Trophoblast cell (in vitro differentiated cells and primary cell): ENCODE measurements at regions not wholly inside any gene's neighbourhood (a gene's known extent, or its start where the extent isn't known, plus 50 kb on each side); places are given as distances from the start of the nearest gene placed in this dataset.
A peak's percentile ranks its signal among the peaks of the same experiment; 100 is the strongest.

Experiments
- DNase-seq, 2 donors: peaks; one replicate each; pipeline ENCODE4 v3.0.0-alpha.2; 2016
- H2AFZ ChIP-seq: 2 replicates; pipeline ENCODE4 v1.6.1; 2013; ENCODE audit warnings: low read length, moderate library complexity, mild to moderate bottlenecking; ENCODE audit not compliant: insufficient read depth, poor library complexity
- H2AK5ac ChIP-seq: 2 replicates; pipeline ENCODE4 v1.6.1; 2013; ENCODE audit warnings: mild to moderate bottlenecking, low read length
- H2BK120ac ChIP-seq: 2 replicates; pipeline ENCODE4 v1.6.1; 2013; ENCODE audit warnings: low read length, mild to moderate bottlenecking, moderate library complexity; ENCODE audit not compliant: insufficient read depth, poor library complexity
- H2BK12ac ChIP-seq: 2 replicates; pipeline ENCODE4 v1.6.1; 2013; ENCODE audit warnings: mild to moderate bottlenecking, low read length, moderate library complexity
- H2BK5ac ChIP-seq: 2 replicates; pipeline ENCODE4 v1.6.1; 2013; ENCODE audit warnings: low read length, low read depth, moderate library complexity, mild to moderate bottlenecking; ENCODE audit not compliant: poor library complexity
- H3K14ac ChIP-seq: 2 replicates; pipeline ENCODE4 v1.6.1; 2013; ENCODE audit warnings: mild to moderate bottlenecking, low read length
- H3K18ac ChIP-seq: 2 replicates; pipeline ENCODE4 v1.6.1; 2013; ENCODE audit warnings: mild to moderate bottlenecking, low read length
- H3K23ac ChIP-seq: 2 replicates; pipeline ENCODE4 v1.6.1; 2013; ENCODE audit warnings: low read length
- H3K27ac ChIP-seq: 2 replicates; pipeline ENCODE4 v1.5.1; 2013; ENCODE audit warnings: low read depth, mild to moderate bottlenecking, inconsistent platforms, low read length, moderate library complexity
- H3K27me3 ChIP-seq: 2 replicates; pipeline ENCODE4 v1.6.1; 2013; ENCODE audit warnings: inconsistent platforms, mild to moderate bottlenecking, low read length, moderate library complexity; ENCODE audit not compliant: insufficient read depth
- H3K36me3 ChIP-seq, 2 experiments: 1 replicate in 1 of 2; 2 replicates in 1 of 2; pipeline ENCODE4 v1.6.1; 2013; ENCODE audit warnings: low read length in 2 of 2, mild to moderate bottlenecking in 2 of 2, moderate library complexity in 1 of 2; ENCODE audit not compliant: insufficient read depth in 2 of 2, control insufficient read depth in 1 of 2
- H3K4ac ChIP-seq: 2 replicates; pipeline ENCODE4 v1.6.1; 2013; ENCODE audit warnings: low read depth, mild to moderate bottlenecking, low read length, moderate library complexity
- H3K4me1 ChIP-seq, 2 experiments: 1 replicate in 1 of 2; 2 replicates in 1 of 2; pipeline ENCODE4 v1.6.1; 2013; ENCODE audit warnings: low read length in 2 of 2, mild to moderate bottlenecking in 2 of 2, moderate library complexity in 1 of 2; ENCODE audit not compliant: insufficient read depth in 2 of 2, control insufficient read depth in 1 of 2
- H3K4me2 ChIP-seq: 2 replicates; pipeline ENCODE4 v1.6.1; 2013; ENCODE audit warnings: inconsistent platforms, mild to moderate bottlenecking, low read length, moderate library complexity
- H3K4me3 ChIP-seq: 2 replicates; pipeline ENCODE4 v1.5.1; 2013; ENCODE audit warnings: mild to moderate bottlenecking, low read depth, low read length, inconsistent platforms
- H3K79me1 ChIP-seq: one replicate; pipeline ENCODE4 v1.6.1; 2013; ENCODE audit warnings: low read length
- H3K79me2 ChIP-seq: 2 replicates; pipeline ENCODE4 v1.6.1; 2013; ENCODE audit warnings: low read length, mild to moderate bottlenecking; ENCODE audit not compliant: control insufficient read depth, insufficient read depth, poor library complexity
- H3K9ac ChIP-seq: 2 replicates; pipeline ENCODE4 v1.6.1; 2013; ENCODE audit warnings: mild to moderate bottlenecking, low read length
- H3K9me3 ChIP-seq: 2 replicates; pipeline ENCODE4 v1.6.1; 2013; ENCODE audit warnings: low read depth, mild to moderate bottlenecking, control low read depth, inconsistent platforms, low read length; ENCODE audit not compliant: insufficient read depth
- H4K12ac ChIP-seq: 2 replicates; pipeline ENCODE4 v1.6.1; 2013; ENCODE audit warnings: low read depth, mild to moderate bottlenecking, low read length, moderate library complexity
- H4K8ac ChIP-seq: 2 replicates; pipeline ENCODE4 v1.6.1; 2013; ENCODE audit warnings: low read depth, mild to moderate bottlenecking, low read length, moderate library complexity
- H4K91ac ChIP-seq: one replicate; pipeline ENCODE4 v1.6.1; 2013; ENCODE audit warnings: low read depth, mild to moderate bottlenecking, low read length, moderate library complexity
- WGBS: extraction: QIAGEN DNeasy Blood & Tissue Kit; methylation state at CpG from one replicate; pipeline ENCODE4 v1.1.7; 2013; ENCODE audit warnings: missing lambda C conversion rate; ENCODE audit not compliant: insufficient read length, insufficient coverage; ENCODE audit errors: extremely low coverage; 5-methylcytosine and 5-hydroxymethylcytosine counted together

DNA sequence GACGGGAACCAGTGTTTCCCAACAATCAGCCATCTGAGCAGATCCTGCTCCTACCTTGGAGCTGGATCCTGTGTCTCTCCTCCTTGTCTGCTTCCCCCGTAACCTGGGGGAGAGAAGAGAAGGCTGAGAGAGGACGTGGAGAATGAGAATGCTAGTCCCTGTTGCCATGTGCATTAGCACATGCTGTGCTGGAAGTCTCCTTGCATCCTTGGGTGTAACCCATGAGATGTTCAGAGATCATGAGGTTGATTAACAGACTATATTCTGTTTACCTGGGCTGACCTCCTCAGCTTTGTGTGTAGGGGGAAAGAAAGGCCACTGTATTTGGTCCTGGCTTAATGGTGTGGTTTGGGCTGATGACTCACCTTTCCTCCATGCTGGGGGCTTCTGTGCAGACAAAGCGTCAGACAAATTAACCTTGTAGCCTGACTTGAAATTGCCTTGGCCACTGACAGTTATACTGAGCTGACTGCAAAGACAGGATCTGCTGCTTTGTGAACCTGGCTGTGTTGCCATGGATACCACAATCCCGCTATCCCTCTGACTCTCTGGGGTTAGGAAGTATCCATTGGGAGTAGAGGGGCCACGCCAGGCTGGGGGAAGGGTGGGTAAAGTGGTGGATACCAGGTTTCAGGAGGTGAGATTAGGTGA lies 243.7 kb upstream of the CHD6 start:
- Histone ChIP-seq H3K4me1 (peaks cover 0 to 4% of the 10 kb centered on the region in 2 experiments), H2AK5ac (no peak overlapping the region), H3K4me3 (no peak overlapping the region), H3K4ac (no peak overlapping the region), H3K9ac (no peak overlapping the region), H3K79me1 (no peaks in the 10 kb centered on the region), H3K9me3 (no peaks in the 10 kb centered on the region), H3K18ac (no peak overlapping the region), H3K4me2 (no peak overlapping the region), H2AFZ (no peak overlapping the region), H2BK12ac (no peak overlapping the region), H3K27me3 (no peaks in the 10 kb centered on the region), H3K36me3 (no peaks in the 10 kb centered on the region), H3K23ac (no peak overlapping the region), H3K14ac (no peak overlapping the region), H2BK5ac (no peak overlapping the region), H2BK120ac (no peak overlapping the region), H3K79me2 (no peaks in the 10 kb centered on the region), H4K12ac (no peak overlapping the region), H4K8ac (no peak overlapping the region), H3K27ac (no peak overlapping the region), H4K91ac (no peak overlapping the region)
- no peak for DNase-seq
- no CpG with 5 or more reads among the region's 6 CpGs for whole genome bisulfite sequencing

DNA sequence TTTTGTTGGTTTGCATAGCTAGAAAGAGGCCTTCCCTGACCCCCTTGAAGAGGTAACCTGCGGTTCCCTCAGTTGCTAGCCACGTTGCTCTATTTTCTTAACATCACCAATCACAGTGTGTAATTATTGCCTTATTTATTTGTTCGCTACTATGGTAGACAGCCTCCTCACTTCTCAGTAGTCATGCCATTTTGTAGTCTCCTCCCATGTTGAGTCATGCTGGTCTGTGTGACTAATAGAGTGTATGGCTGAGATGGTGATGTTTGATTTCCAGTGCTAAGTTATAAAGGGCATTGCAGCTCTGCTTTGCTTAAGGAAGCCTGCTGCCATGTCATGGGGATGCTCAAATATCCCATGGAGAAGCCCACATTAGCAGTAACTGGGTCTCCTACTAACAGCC lies 236.6 kb upstream of the CHD6 start:
- no peak overlapping the region for H4K12ac ChIP-seq
- DNase-seq = peak in 1 of 2 donors; percentile 15
- no peak overlapping the region for H3K4me2 ChIP-seq
- H3K9ac ChIP-seq = no peak overlapping the region
- H2BK5ac ChIP-seq = no peak overlapping the region
- H3K79me1 ChIP-seq = no peaks in the 10 kb centered on the region
- no peak overlapping the region for H3K14ac ChIP-seq
- H3K27me3 ChIP-seq = no peaks in the 10 kb centered on the region
- no peak overlapping the region for H4K91ac ChIP-seq
- no peaks in the 10 kb centered on the region for H3K9me3 ChIP-seq
- no peak overlapping the region for H3K27ac ChIP-seq
- H2AFZ ChIP-seq = no peak overlapping the region
- H3K79me2 ChIP-seq = no peaks in the 10 kb centered on the region
- no peak overlapping the region for H3K4ac ChIP-seq
- H2BK120ac ChIP-seq = no peak overlapping the region
- no CpG with 5 or more reads among the region's 3 CpGs for WGBS
- no peak overlapping the region for H3K4me3 ChIP-seq
- no peak overlapping the region for H4K8ac ChIP-seq
- H3K4me1 ChIP-seq = no peaks in the 10 kb centered on the region
- H3K23ac ChIP-seq = no peak overlapping the region
- H3K36me3 ChIP-seq = no peaks in the 10 kb centered on the region
- no peak overlapping the region for H3K18ac ChIP-seq
- no peak overlapping the region for H2AK5ac ChIP-seq
- H2BK12ac ChIP-seq = no peak overlapping the region

GRCh38 chr20:41853806-41854205 lies 235.6 kb upstream of the CHD6 start:
- no peaks in the 10 kb centered on the region for H3K27me3 ChIP-seq
- WGBS = no CpG with 5 or more reads among the region's 2 CpGs
- no peak for DNase-seq

GRCh38 chr20:41848180-41848579 lies 230.0 kb upstream of the CHD6 start:
- DNase-seq = peak in 1 of 2 donors; percentile 11
- no peak overlapping the region for H3K18ac ChIP-seq
- H3K79me1 ChIP-seq = no peaks in the 10 kb centered on the region
- H3K27me3 ChIP-seq = no peaks in the 10 kb centered on the region
- no peaks in the 10 kb centered on the region for H3K79me2 ChIP-seq
- H3K9me3 ChIP-seq = no peaks in the 10 kb centered on the region
- H4K91ac ChIP-seq = no peak overlapping the region
- H2BK120ac ChIP-seq = no peak overlapping the region
- H3K4me2 ChIP-seq = no peak overlapping the region
- no peak overlapping the region for H4K8ac ChIP-seq
- H3K27ac ChIP-seq = no peak overlapping the region
- no peaks in the 10 kb centered on the region for H3K4me1 ChIP-seq
- H2BK12ac ChIP-seq = no peak overlapping the region
- H4K12ac ChIP-seq = no peak overlapping the region
- no CpG with 5 or more reads among the region's 3 CpGs for WGBS
- H2AK5ac ChIP-seq = no peak overlapping the region
- H3K4me3 ChIP-seq = no peak overlapping the region
- H2BK5ac ChIP-seq = no peak overlapping the region
- no peak overlapping the region for H3K23ac ChIP-seq
- H3K36me3 ChIP-seq = no peaks in the 10 kb centered on the region
- no peak overlapping the region for H3K9ac ChIP-seq
- no peak overlapping the region for H3K14ac ChIP-seq
- H2AFZ ChIP-seq = no peak overlapping the region
- no peak overlapping the region for H3K4ac ChIP-seq

More at GRCh38 chr20:41853806-41854205, 235.6 kb upstream of the CHD6 start:
- Histone ChIP-seq H3K4ac (no peak overlapping the region), H3K4me3 (no peak overlapping the region), H3K18ac (no peak overlapping the region), H3K4me1 (no peaks in the 10 kb centered on the region), H3K9me3 (no peaks in the 10 kb centered on the region), H2BK120ac (no peak overlapping the region), H3K9ac (no peak overlapping the region), H4K12ac (no peak overlapping the region), H4K91ac (no peak overlapping the region), H2BK5ac (no peak overlapping the region), H2AFZ (no peak overlapping the region), H2BK12ac (no peak overlapping the region), H4K8ac (no peak overlapping the region), H3K79me1 (no peaks in the 10 kb centered on the region), H3K79me2 (no peaks in the 10 kb centered on the region), H3K4me2 (no peak overlapping the region), H3K36me3 (no peaks in the 10 kb centered on the region), H2AK5ac (no peak overlapping the region), H3K14ac (no peak overlapping the region), H3K23ac (no peak overlapping the region), H3K27ac (no peak overlapping the region)
